Osteoblast (primary cell): ENCODE measurements at regions not wholly inside any gene's neighbourhood (a gene's known extent, or its start where the extent isn't known, plus 50 kb on each side); places are given as distances from the start of the nearest gene placed in this dataset.
A peak's percentile ranks its signal among the peaks of the same experiment; 100 is the strongest.

Experiments
- DNase-seq: peaks from one replicate; pipeline ENCODE4 v3.0.0; 2011; ENCODE audit warnings: low spot score, mixed read lengths; ENCODE audit not compliant: insufficient read length; ENCODE audit errors: missing footprints
- H2AFZ ChIP-seq: 2 replicates; pipeline ENCODE4 v1.6.0; 2011; ENCODE audit warnings: mild to moderate bottlenecking, low read length
- H3K27ac ChIP-seq: 2 replicates; pipeline ENCODE4 v1.5.1; 2011; ENCODE audit warnings: mild to moderate bottlenecking, low read depth, low read length, moderate library complexity
- H3K27me3 ChIP-seq: 2 replicates; pipeline ENCODE4 v1.6.0; 2012; ENCODE audit warnings: mild to moderate bottlenecking, control low read depth, inconsistent platforms, low read length, moderate library complexity; ENCODE audit not compliant: insufficient read depth
- H3K36me3 ChIP-seq: 2 replicates; pipeline ENCODE4 v1.5.1; 2011; ENCODE audit warnings: mild to moderate bottlenecking, low read length, control low read depth, moderate library complexity; ENCODE audit not compliant: insufficient read depth
- H3K4me1 ChIP-seq: 2 replicates; pipeline ENCODE4 v1.5.1; 2011; ENCODE audit warnings: mild to moderate bottlenecking, low read length, control low read depth, moderate library complexity; ENCODE audit not compliant: insufficient read depth
- H3K4me2 ChIP-seq: 2 replicates; pipeline ENCODE4 v1.6.0; 2011; ENCODE audit warnings: mild to moderate bottlenecking, low read length; ENCODE audit not compliant: insufficient read depth
- H3K4me3 ChIP-seq: fragments of 200-600 bp; sonication (generic); 3 replicates; pipeline ENCODE4 v1.5.1; 2012; ENCODE audit warnings: mild to moderate bottlenecking, low read length, inconsistent platforms; ENCODE audit not compliant: insufficient read depth
- H3K79me2 ChIP-seq: 2 replicates; pipeline ENCODE4 v1.6.0; 2012; ENCODE audit warnings: mild to moderate bottlenecking, low read length, control low read depth, inconsistent platforms; ENCODE audit not compliant: insufficient read depth
- H3K9me3 ChIP-seq: 2 replicates; pipeline ENCODE4 v1.5.1; 2011; ENCODE audit warnings: low read depth, low read length, control low read depth
- H4K20me1 ChIP-seq: 2 replicates; pipeline ENCODE4 v1.6.0; 2012; ENCODE audit warnings: mild to moderate bottlenecking, low read length, control low read depth; ENCODE audit not compliant: insufficient read depth
- CTCF ChIP-seq: IDR thresholded peaks from 2 replicates; pipeline ENCODE4 v1.5.1; 2011; ENCODE audit warnings: mild to moderate bottlenecking, low read depth, low read length, moderate library complexity; ENCODE audit errors: extremely low read depth

- H3K4me1 ChIP-seq = no peaks in the 10 kb centered on the region
- no peak overlapping the region for H3K4me2 ChIP-seq
- H3K27me3 ChIP-seq = no peaks in the 10 kb centered on the region
- H3K79me2 ChIP-seq = no peaks in the 10 kb centered on the region
- TF ChIP-seq CTCF = peak; percentile 7
- no peak overlapping the region for H2AFZ ChIP-seq
- no peak overlapping the region for H3K4me3 ChIP-seq
- no peaks in the 10 kb centered on the region for H3K36me3 ChIP-seq
- H3K27ac ChIP-seq = no peak overlapping the region
- no peaks in the 10 kb centered on the region for H3K9me3 ChIP-seq
- no peaks in the 10 kb centered on the region for H4K20me1 ChIP-seq
- DNase-seq = no peak
These were observed 274.1 kb upstream of the MAP3K7 start for GRCh38 chr6:90860822-90861601.

GRCh38 chr6:90859612-90860011, 272.7 kb upstream of the MAP3K7 start:
- Histone ChIP-seq H2AFZ (no peak overlapping the region), H3K27ac (no peak overlapping the region), H3K9me3 (no peaks in the 10 kb centered on the region), H3K4me2 (no peak overlapping the region), H3K27me3 (no peaks in the 10 kb centered on the region), H3K36me3 (no peaks in the 10 kb centered on the region), H3K4me1 (no peaks in the 10 kb centered on the region), H3K79me2 (no peaks in the 10 kb centered on the region), H3K4me3 (no peak overlapping the region), H4K20me1 (no peaks in the 10 kb centered on the region)
- TF ChIP-seq CTCF = no peak
- DNase-seq = no peak

- Histone ChIP-seq H3K79me2 (no peaks in the 10 kb centered on the region), H3K27me3 (no peaks in the 10 kb centered on the region), H3K36me3 (no peaks in the 10 kb centered on the region), H4K20me1 (no peaks in the 10 kb centered on the region), H3K4me2 (no peak overlapping the region), H3K27ac (no peak overlapping the region), H3K4me1 (no peaks in the 10 kb centered on the region), H3K9me3 (no peaks in the 10 kb centered on the region), H3K4me3 (no peak overlapping the region), H2AFZ (no peak overlapping the region)
- DNase-seq = no peak
- TF ChIP-seq CTCF = no peak
These were observed 272.2 kb upstream of the MAP3K7 start for GRCh38 chr6:90859056-90859455.

GRCh38 chr6:90849686-90850085, 262.8 kb upstream of the MAP3K7 start:
- Histone ChIP-seq H3K36me3 (no peaks in the 10 kb centered on the region), H3K4me3 (no peak overlapping the region), H3K79me2 (no peaks in the 10 kb centered on the region), H4K20me1 (no peaks in the 10 kb centered on the region), H2AFZ (no peak overlapping the region), H3K27ac (no peak overlapping the region), H3K4me1 (no peaks in the 10 kb centered on the region), H3K27me3 (no peaks in the 10 kb centered on the region), H3K9me3 (no peaks in the 10 kb centered on the region), H3K4me2 (no peak overlapping the region)
- DNase-seq = no peak
- TF ChIP-seq CTCF = no peak
